Panc1 (cell line): ENCODE measurements at regions not wholly inside any gene's neighbourhood (a gene's known extent, or its start where the extent isn't known, plus 50 kb on each side); places are given as distances from the start of the nearest gene placed in this dataset.
A peak's percentile ranks its signal among the peaks of the same experiment; 100 is the strongest.

Experiments
- ATAC-seq: fragments of 200-7000 bp; cut with Tn5 transposase; 2 replicates; pipeline ENCODE4 v1.9.1; 2020; ENCODE audit warnings: mild to moderate bottlenecking, moderate library complexity
- BruUV-seq: library from RNA; stranded (reverse); fragments of 400-500 nt; replicated peaks from 2 replicates; lab custom pipeline; 2021; lab: Mats Ljungman, UMichigan
- CTCF ChIA-PET: fragments of 300-600 bp; sonication (Branson Sonifier 250); formaldehyde crosslinking; loops from one replicate; lab custom pipeline; 2022; ENCODE audit warnings: antibody characterized with exemption; lab: Charles Lee
- POLR2A ChIA-PET: fragments of 300-600 bp; sonication (Branson Sonifier 250); formaldehyde crosslinking; loops from one replicate; lab custom pipeline; 2022; ENCODE audit warnings: antibody characterized with exemption; lab: Charles Lee
- DNase-seq: peaks from one replicate; pipeline ENCODE4 v3.0.0-alpha.2; 2010; ENCODE audit warnings: low read depth, low spot score
- H3K27ac ChIP-seq: 2 replicates; pipeline ENCODE4 v1.5.1; 2011; ENCODE audit warnings: mild to moderate bottlenecking, low read length, inconsistent platforms
- H3K27me3 ChIP-seq: fragments of 200-500 bp; sonication (Bioruptor generic); 2 replicates; pipeline ENCODE4 v1.6.0; 2014; ENCODE audit warnings: low read length, inconsistent platforms; ENCODE audit not compliant: control insufficient read depth, insufficient read depth
- H3K36me3 ChIP-seq: fragments of 200-500 bp; sonication (Bioruptor generic); 2 replicates; pipeline ENCODE4 v1.5.1; 2014; ENCODE audit warnings: inconsistent platforms, mild to moderate bottlenecking, low read length, moderate library complexity; ENCODE audit not compliant: control insufficient read depth, insufficient read depth
- H3K4me1 ChIP-seq: 2 replicates; pipeline ENCODE4 v1.5.1; 2011; ENCODE audit warnings: inconsistent platforms, mild to moderate bottlenecking, low read length, moderate library complexity; ENCODE audit not compliant: control insufficient read depth, insufficient read depth
- H3K4me3 ChIP-seq, 2 experiments: 2 replicates each; pipeline ENCODE4 v1.5.1; 2011 to 2012; ENCODE audit warnings: low read depth in 2 of 2, low read length in 2 of 2, mild to moderate bottlenecking in 2 of 2, inconsistent platforms in 1 of 2, moderate library complexity in 1 of 2
- H3K9me3 ChIP-seq: fragments of 200-500 bp; sonication (Bioruptor generic); 2 replicates; pipeline ENCODE4 v1.5.1; 2014; ENCODE audit warnings: low read depth, mild to moderate bottlenecking, inconsistent platforms, low read length, moderate library complexity; ENCODE audit not compliant: control insufficient read depth, insufficient read depth
- CTCF ChIP-seq: fragments of 450-650 bp; IDR thresholded peaks from 2 replicates; pipeline ENCODE4 v1.5.1; 2017; ENCODE audit warnings: mild to moderate bottlenecking
- POLR2AphosphoS5 ChIP-seq: IDR thresholded peaks from 2 replicates; pipeline ENCODE4 v1.6.1; 2012; ENCODE audit warnings: mild to moderate bottlenecking, low read depth, low read length, moderate library complexity
- REST ChIP-seq, 2 experiments: IDR thresholded peaks; 2 replicates each; pipeline ENCODE4 v1.6.1; 2011 to 2012; ENCODE audit warnings: low read depth in 2 of 2, control low read depth in 1 of 2, low read length in 1 of 2, mild to moderate bottlenecking in 1 of 2, moderate library complexity in 1 of 2; ENCODE audit not compliant: insufficient read depth in 1 of 2
- SIN3A ChIP-seq: IDR thresholded peaks from 2 replicates; pipeline ENCODE4 v1.6.1; 2012; ENCODE audit warnings: low read depth, mild to moderate bottlenecking, low read length, moderate library complexity, borderline replicate concordance; ENCODE audit not compliant: insufficient read depth
- TCF7L2 ChIP-seq: IDR thresholded peaks from 2 replicates; pipeline ENCODE4 v1.6.1; 2011; ENCODE audit warnings: mild to moderate bottlenecking, low read depth, low read length, inconsistent platforms
- in situ Hi-C: cut with HindIII; loops from 2 replicates; pipeline ENCODE4 v1.10.0; 2016; ENCODE audit warnings: low sequenced_read_pairs, low pct_unique_long_range_greater_than_20kb
- intact Hi-C: fragments of 100-400 bp; cut with micrococcal nuclease; formaldehyde crosslinking; loops from one replicate; pipeline ENCODE4 v1.10.0; 2022; ENCODE audit not compliant: unreplicated experiment

DNA sequence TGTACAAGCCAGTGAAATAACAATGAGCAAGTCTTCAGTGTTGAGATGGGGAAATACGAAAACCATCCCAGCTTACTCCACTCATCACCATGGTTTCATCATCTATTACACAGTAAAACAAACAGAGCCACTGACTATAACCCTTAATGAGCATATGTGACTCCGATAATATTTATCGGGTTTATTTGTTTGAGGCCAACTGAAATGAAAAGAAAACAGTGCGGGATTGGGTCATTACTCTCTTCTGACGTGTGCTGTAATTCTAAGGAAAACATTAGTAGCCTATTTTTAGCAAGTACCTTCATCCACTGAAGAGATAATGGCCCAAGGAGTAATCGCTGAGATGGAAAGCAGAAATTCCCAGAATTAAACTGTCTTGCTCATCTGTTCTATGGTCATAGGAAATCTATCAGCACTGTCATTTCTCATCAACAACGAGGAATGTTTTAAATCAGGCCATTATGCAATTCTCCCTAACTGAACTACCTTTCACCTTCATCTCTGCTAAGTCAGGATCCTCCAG lies 716.5 kb downstream of the INHBA start:
- Histone ChIP-seq H3K27ac (no peak overlapping the region), H3K4me1 (no peaks in the 10 kb centered on the region), H3K9me3 (0 out of 2 replicates have a peak, but pooled peaks cover 3% of the 10 kb centered on the region), H3K4me3 (no peak overlapping the region), H3K27me3 (no peaks in the 10 kb centered on the region), H3K36me3 (no peaks in the 10 kb centered on the region)
- DNase-seq (peak; percentile 71), ATAC-seq (no peak)
- TF ChIP-seq TCF7L2 (no peak), REST (IDR thresholded peaks at IDR 0.05; ENCODE audit: insufficient read depth in 1 of 2, low read depth in 2 of 2, low read length in 1 of 2) (no peak), SIN3A (no peak), POLR2AphosphoS5 (no peak), CTCF (no peak)
- no TSS peak for BruUV-seq
- intact Hi-C loops, result no loop called here
- POLR2A ChIA-PET, result no interaction called here
- in situ Hi-C loops, result no loop called here
- CTCF ChIA-PET, result no interaction called here

DNA sequence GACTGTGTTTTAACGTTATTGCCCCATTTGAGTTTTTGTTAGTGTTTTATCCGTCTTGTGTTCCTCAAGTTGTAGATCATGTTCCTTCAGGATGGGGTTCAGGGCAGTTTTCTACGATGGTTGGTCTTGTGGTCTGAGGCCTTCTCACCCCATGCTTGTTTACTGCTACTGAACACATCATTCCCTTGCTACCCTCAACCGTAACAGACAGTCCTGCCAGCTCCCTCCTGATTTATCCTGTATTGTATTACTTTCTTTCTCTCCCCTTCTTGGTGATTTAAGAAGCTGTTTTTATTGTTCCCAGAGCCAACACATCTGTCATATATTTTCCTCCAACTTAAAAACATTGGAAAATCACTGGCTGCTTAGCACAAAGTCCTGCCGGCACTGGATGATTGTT lies 719.8 kb downstream of the INHBA start:
- POLR2A ChIA-PET, result no interaction called here
- no peak overlapping the region for H3K27ac ChIP-seq
- H3K9me3 ChIP-seq, result 0 out of 2 replicates have a peak, but pooled peaks cover 3% of the 10 kb centered on the region
- H3K36me3 ChIP-seq, result no peaks in the 10 kb centered on the region
- no peak for ATAC-seq
- no peak for DNase-seq
- CTCF ChIA-PET, result no interaction called here
- intact Hi-C loops (no loop called here), in situ Hi-C loops (no loop called here)
- H3K4me3 ChIP-seq, result no peak overlapping the region
- BruUV-seq, result no TSS peak
- TF ChIP-seq CTCF (no peak), SIN3A (no peak), REST (IDR thresholded peaks at IDR 0.05; ENCODE audit: insufficient read depth in 1 of 2, low read depth in 2 of 2, low read length in 1 of 2) (no peak), POLR2AphosphoS5 (no peak), TCF7L2 (no peak)
- H3K27me3 ChIP-seq, result no peaks in the 10 kb centered on the region
- H3K4me1 ChIP-seq, result no peaks in the 10 kb centered on the region
